Endometrial microvascular endothelial cells (primary cell): ENCODE measurements at regions not wholly inside any gene's neighbourhood (a gene's known extent, or its start where the extent isn't known, plus 50 kb on each side); places are given as distances from the start of the nearest gene placed in this dataset.
"Not testable (repeated sequence)": the region's sequence is repeated elsewhere in the genome, so short reads cannot be mapped to it uniquely, and the experiment has no call there.

Source experiments
- in situ Hi-C: cut with HindIII; loops from 2 replicates; pipeline ENCODE4 v1.10.0; 2017; ENCODE audit warnings: low sequenced_read_pairs, low pct_unique_long_range_greater_than_20kb; ENCODE audit errors: inconsistent ontology term

- in situ Hi-C loops, result no loop called here
Measured at GRCh38 chr5:91925249-91925648, 542.1 kb upstream of the ARRDC3 start.

GRCh38 chr5:91917037-91917814 is 534.1 kb upstream of the ARRDC3 start:
- in situ Hi-C loops, result not testable (repeated sequence)

DNA sequence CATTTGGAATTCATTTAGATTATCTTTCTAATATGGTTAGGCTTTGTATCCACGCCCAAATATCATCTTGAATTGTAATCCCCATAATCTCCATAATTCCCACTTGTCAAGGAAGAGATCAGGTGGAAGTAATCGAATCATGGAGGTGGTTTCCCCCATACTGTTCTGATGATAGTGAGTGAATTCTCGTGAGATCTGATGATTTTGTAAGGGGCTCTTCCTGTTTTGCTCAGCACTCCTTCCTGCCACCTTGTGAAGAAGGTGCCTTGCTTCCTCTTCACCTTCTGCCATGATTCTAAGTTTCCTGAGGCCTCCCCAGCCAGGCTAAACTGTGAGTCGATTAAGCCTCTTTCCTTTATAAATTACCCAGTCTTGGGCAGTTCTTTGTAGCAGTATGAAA is 527.5 kb upstream of the ARRDC3 start:
- in situ Hi-C loops, result no loop called here

- in situ Hi-C loops, result no loop called here
Measured at GRCh38 chr5:91910247-91910646, 527.1 kb upstream of the ARRDC3 start.

- in situ Hi-C loops, result no loop called here
Measured at GRCh38 chr5:91906494-91906893, 523.4 kb upstream of the ARRDC3 start.

DNA sequence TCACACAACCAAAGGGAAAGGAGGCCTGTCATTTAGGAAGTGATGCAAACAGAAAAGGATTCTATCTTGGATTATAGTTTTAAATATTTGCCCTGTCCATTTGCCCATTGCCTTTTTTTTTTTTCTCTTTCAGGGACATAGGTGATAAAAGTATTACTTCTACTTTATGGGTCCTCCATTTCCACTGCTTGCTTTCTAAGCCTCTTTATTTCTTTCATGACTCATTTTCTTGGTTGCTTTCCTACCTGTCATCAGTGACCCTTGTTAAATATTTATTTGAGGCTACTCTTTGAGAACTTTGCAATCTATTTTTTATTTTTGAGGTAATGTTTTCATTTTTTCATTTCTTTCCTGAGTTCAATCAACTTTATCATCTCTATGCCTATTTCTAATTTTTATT is 522.9 kb upstream of the ARRDC3 start:
- in situ Hi-C loops, result no loop called here

DNA sequence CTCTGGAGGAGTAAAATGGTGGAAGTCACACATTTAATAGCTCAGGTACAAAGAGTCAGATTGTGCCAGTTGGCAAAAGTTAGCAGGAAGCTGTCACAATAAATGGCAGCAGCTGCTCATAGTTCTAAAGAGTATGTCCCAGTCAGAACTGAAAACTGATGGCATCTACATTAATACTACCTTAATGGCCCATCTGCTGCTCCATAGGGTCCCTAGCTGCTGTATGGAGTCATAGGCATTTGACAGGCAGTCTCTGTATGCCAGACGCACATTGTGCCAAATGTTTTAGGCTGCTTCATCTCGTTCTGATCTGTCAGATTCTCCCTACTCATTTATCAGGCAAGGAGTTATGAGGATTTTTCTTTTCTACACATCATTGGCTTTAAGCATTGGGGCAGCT is 515.8 kb upstream of the ARRDC3 start:
- in situ Hi-C loops, result no loop called here

GRCh38 chr5:91898019-91898418 is 514.9 kb upstream of the ARRDC3 start:
- in situ Hi-C loops, result no loop called here

DNA sequence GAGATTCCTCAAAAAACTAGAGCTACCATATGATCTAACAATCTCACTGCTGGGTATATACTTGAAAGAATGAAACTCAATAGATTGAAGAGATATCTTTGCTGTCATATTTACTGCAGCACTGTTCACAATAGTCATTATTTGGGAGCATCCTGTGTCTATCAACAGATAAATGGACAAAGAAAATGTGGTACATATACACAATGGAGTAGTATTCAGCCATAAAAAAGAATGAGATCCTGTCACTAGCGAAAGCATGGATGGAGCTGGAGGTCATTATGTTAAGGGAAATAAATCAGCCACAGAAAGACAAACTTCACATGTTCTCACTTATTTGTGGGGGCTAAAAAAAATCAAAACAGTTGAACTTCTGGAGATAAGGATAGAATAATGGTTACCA is 505.7 kb upstream of the ARRDC3 start:
- in situ Hi-C loops, result no loop called here

- in situ Hi-C loops, result no loop called here
Measured at GRCh38 chr5:91885291-91886265, 502.5 kb upstream of the ARRDC3 start.

GRCh38 chr5:91884036-91884435 is 500.9 kb upstream of the ARRDC3 start:
- in situ Hi-C loops, result no loop called here

DNA sequence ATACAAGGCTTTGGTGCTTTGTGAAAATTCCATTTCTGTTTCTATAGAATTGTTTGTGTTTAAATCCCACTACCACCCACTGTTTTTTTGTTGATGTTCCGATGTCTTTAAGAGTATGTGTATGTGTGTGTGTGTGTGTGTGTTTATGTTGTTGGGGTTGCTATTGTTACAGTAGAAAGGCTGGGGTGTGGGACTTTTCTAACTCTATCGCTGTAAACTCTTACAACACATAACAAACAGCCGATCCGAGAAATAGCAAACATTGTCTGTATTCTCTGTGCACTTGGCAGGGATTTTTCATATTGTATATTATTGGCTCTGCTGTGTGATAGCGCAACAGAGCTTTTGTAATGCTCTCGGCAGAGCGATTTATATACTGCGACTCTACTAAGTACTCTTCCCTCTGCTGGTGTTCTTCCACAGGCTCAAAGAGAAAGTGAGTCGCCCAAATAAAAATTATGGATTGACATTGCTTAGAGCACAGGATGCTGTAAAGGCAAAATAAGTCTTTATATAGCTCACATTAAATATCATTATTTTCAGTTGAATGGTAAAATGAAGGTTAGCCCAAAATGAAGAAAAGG is 492.2 kb upstream of the ARRDC3 start:
- in situ Hi-C loops, result no loop called here

DNA sequence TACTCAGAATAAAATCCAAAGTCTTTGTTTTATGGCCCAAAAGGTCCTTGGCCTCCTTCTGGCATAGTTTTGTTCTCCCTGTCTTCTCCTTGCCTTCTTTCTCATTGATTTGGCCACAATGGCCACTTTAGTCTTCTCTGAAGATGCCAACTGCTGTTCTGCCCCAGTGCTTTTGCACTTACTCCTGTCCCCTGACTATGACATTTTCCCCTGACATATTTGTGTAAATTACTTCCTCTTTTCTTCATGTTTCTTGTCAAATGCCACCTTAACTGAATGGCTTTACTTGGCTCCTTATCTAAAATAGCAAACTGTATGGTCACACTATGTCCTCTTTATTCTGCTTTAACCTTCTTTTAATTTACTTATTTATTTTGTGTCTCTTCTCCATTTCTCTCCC is 484.7 kb upstream of the ARRDC3 start:
- in situ Hi-C loops, result no loop called here

GRCh38 chr5:91865915-91866314 is 482.8 kb upstream of the ARRDC3 start:
- in situ Hi-C loops, result no loop called here

DNA sequence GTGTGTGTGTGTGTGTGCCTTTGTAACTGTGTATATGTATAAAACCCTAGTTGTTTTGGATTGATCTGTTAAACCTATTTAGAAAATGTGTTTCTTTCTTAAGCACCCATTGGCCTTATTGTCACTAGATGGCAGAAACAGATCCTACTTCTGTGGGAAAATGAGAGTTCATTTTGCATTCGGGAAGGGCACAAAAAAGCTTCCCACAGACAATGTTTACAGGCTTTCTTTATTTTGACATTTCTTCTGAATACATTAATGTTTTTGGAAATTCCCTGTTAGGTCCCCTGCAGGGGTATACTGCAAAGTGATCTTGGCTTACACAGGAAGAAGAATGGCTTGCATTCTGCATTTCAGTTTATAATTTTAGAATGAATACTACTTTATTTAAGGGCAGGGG is 481.8 kb upstream of the ARRDC3 start:
- in situ Hi-C loops, result no loop called here

- in situ Hi-C loops, result no loop called here
Measured at GRCh38 chr5:91851670-91852069, 468.6 kb upstream of the ARRDC3 start.

DNA sequence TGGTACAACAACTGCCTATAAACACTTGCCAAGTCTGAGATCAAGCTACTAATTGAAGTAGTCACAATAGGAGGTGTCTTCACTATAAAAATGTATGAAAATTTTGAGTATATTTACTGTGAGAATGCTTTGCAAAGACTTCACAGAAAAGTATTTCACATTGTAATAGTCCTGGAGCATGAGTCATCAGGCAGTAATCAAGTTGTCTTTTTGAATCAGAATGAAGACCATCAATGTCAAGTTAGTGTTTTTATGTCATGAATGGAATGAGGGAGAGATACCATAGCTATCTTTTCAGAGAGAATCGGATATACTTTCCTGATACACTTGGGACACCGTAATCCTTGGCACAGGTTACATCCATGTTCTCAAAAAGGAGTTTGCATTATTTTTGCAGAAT is 466.9 kb upstream of the ARRDC3 start:
- in situ Hi-C loops, result no loop called here

- in situ Hi-C loops, result no loop called here
Measured at GRCh38 chr5:91849069-91849468, 466.0 kb upstream of the ARRDC3 start.

GRCh38 chr5:91848453-91848852 is 465.3 kb upstream of the ARRDC3 start:
- in situ Hi-C loops, result no loop called here

DNA sequence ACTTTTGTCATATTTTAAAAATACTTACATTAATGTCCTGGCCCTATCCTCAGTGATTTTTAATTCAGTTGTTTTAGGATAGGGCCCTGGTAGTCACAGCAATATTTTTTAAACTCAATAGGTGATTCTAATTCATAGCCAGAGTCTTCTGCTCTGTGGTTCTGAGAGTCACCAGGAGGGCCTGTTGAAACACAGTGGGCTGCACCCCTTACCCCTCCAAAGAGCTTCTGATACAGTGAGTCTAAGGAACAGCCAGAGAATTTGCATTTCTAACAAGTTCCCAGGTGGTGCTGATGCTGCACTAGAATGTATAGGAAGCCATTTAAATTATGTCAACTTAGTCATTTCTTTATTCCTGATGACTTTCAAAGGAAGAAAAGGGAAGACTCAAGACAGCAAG is 458.3 kb upstream of the ARRDC3 start:
- in situ Hi-C loops, result no loop called here
